KG1 (cell line): ENCODE measurements at regions not wholly inside any gene's neighbourhood (a gene's known extent, or its start where the extent isn't known, plus 50 kb on each side); places are given as distances from the start of the nearest gene placed in this dataset.

Experiments
- DNase-seq: peaks from one replicate; lab custom pipeline; 2025; lab: John Stamatoyannopoulos, UW

- DNase-seq: no peak
Measured at GRCh38 chrX:9087271-9088040, 53.5 kb upstream of the FAM9B start.

- DNase-seq: no peak
Measured at GRCh38 chrX:9088896-9089295, 55.0 kb upstream of the FAM9B start.

GRCh38 chrX:9090766-9091165 lies 56.8 kb upstream of the FAM9B start:
- DNase-seq: no peak

DNA sequence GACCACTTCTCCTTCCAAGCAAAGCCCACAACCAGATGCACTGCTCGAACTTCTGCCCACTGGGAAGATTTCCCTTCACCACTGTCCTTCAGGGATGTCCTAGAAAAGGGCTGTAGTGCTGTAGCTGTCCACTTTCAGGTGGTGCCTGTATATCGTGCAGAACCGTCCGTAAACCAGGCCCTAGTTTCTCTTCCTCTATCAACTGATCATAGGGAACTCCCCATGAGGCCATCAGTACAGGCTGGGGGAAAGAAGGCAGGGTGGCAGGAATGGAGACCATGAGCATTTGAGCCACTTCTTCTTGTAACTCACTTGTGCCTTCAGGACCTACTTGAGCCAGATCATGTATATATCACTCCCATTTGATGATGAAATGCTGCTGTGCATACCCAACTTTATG lies 57.3 kb upstream of the FAM9B start:
- DNase-seq: no peak

DNA sequence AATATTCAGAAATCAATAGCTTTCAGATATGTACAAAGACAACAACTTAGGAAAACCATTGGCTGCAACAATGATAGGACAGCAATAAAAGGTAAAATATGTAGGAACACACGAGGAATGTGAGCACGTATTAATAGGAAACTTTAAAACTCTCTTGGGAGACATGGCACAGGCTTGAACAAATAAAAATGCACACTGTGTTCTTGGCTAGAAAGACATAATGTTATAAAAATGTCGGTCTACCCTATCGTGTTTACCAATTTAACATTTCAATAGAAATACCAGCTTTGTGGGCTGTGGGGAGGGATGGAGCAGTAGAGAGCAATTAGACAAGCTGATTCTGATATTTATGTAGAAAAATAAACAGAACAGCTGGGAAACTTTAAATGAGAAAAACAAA lies 69.0 kb upstream of the FAM9B start:
- DNase-seq: no peak

GRCh38 chrX:9108054-9108453 lies 74.1 kb upstream of the FAM9B start:
- DNase-seq: no peak

GRCh38 chrX:9110808-9111207 lies 76.9 kb upstream of the FAM9B start:
- no peak for DNase-seq

DNA sequence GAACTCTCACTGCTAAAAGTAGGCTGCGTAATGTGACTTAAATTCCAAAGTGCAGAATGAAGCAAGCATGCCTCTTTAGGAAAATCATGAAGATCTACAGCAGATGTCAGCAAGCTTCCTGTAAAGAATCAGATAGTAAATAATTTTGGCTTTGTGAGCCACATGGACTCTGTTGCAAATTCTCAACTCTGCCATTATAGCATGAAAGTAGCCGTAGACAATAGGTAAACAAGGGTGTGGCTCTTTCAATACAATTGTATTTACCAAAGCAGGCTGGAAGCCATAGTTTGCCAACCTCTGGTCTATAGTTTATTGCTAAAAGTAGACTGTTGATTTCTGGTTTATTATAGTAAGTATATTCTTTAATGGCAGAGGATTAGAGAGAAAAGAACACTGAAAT lies 80.3 kb upstream of the FAM9B start:
- DNase-seq: no peak

- no peak for DNase-seq
Measured at GRCh38 chrX:9117851-9118250, 83.9 kb upstream of the FAM9B start.

- DNase-seq: no peak
Measured at GRCh38 chrX:9122519-9123245, 88.8 kb upstream of the FAM9B start.

- DNase-seq: no peak
Measured at GRCh38 chrX:9127986-9128385, 94.1 kb upstream of the FAM9B start.

DNA sequence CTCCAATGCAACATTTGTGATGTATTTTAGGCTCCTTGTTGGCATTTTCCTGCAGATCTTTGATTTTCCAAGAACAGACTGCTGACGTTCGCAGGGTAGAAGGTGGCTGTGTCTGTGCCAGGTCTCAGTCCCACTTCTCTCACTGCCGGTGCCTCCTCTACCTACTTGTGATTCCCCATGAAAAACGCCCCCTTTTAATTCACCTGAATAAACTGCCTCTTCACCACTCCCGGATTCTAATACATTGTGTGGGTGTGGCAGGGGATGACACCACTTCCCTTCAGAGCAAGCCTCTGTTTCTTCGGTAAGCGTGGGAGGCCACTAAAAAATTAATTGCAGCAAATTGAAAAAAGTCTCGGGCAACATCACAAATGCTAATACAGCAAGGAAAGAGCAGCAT lies 96.1 kb upstream of the FAM9B start:
- no peak for DNase-seq

DNA sequence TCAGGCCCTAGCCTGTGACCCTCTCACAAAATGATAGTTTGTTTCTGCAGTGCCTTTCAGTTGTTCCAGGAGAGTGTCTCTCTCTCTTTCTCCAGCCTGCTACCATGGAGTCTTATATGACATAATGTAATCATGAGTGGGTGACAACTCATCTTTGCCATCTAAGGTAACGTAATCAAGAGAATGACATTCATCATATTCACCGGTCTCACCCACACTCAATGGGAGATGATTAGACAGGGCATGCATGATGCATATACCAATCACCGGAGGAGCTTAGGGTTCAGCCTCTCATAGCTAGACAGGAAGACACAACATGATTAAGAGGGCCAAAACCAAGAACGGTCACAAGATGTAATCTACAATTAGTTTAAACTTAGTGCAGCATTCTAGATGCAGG lies 97.1 kb upstream of the FAM9B start:
- DNase-seq: no peak

GRCh38 chrX:9132036-9132638 lies 98.2 kb upstream of the FAM9B start:
- DNase-seq: no peak

DNA sequence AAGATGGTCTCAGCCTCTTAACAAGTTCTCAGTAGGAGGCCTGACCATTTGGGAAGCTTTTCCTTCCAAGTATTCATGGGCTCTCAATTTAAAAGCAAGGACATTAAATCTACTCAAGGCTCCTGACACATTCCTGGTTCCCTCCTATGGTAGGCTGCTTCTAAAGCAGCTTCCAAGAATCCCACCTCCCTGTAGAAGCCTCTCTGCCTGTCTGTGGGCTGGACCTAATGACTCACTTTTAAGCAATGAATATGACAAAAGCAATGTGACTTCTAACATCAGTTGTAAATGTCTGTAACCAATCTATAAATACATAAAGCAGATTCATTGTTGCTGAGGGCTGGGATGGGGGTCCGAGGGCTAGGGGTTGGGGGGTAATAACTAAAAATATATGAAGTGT lies 99.5 kb upstream of the FAM9B start:
- DNase-seq: no peak

DNA sequence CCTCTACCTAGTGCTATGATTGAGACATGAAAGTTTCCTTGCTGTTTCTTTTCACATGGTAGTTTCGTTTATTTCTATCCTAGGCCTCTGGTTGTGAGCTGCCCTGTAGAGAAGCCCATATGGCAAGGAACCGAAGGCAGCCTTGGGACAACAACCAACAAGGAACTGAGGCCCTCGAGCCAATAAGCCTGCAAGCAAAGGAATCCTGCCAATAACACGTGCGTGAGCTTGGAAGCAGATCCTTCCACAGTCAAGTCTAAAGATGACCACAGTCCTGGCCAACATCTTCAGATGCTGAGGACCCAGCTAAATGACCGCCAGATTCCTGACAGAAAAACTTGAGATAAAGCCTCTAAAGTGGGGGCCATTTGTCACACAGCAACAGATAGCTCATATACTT lies 100.4 kb upstream of the FAM9B start:
- no peak for DNase-seq

DNA sequence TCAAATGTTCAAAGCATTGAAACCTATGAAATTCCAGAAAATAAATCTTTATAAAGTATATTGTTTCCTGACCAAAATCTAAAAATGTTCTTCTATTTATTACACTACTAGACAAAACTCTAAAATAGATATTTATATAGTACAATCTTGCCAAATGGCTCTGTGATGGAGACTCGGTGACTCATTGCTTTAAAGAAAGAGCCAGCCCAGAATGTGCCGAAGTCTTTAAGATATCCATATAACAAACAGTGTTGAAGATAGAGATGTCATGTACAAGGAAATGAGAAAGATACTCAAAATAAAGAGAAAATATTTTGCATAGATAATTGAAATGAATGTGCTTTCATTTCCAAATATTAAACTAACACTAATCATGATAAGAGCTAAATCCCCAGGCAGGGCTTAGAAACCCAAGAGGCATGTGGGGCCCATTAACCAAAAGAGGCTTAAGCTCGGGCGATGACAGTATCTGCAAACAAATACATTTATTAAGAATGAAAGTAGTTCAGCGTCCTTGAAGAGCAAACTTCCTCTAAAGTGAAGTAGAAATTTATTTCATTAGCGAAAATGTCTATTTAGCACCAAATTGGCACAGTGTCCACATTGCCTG lies 102.1 kb upstream of the FAM9B start:
- DNase-seq: no peak

GRCh38 chrX:9137152-9137551 lies 103.2 kb upstream of the FAM9B start:
- DNase-seq: no peak

GRCh38 chrX:9141496-9141895 lies 107.6 kb upstream of the FAM9B start:
- no peak for DNase-seq

- no peak for DNase-seq
Measured at GRCh38 chrX:9144701-9145241, 110.8 kb upstream of the FAM9B start.

DNA sequence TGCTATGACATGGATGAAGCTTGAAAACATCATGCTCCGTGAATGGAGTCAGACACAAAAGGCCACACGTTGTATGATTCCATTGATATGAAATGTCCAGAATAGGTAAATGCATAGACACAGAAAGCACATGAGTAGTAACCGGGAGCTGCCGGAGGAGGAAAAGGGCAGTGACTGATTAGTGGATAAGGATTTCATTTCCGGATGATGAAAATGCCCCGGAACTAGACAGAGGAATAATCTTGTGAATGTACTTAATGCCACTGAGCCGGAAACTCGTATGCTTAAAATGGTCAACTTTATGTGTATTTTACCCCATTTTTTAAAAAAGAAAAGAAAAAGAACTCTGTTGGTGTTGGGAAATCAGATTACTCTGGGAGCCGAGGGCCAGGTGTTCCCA lies 112.7 kb upstream of the FAM9B start:
- DNase-seq: no peak

- no peak for DNase-seq
Measured at GRCh38 chrX:9147086-9147485, 113.2 kb upstream of the FAM9B start.

DNA sequence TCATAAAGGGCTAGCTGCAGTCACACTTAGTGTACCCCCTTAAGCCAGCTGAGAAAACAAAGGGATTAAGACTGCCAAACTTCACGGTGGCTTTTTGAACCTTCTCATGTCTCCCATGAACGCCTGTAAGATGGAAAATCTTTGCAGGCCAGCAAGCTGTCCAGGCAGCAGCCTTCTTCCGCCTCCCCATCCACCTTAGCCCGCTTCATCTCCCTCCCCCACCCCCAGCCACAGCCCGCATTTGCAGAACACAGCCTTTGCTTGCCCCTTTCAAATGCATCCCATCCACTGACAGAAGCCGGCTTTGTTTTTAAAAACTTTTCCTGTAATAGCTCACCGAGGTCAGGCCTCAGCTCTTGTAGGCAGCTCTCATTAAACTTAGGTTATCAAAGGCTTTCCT lies 113.8 kb upstream of the FAM9B start:
- no peak for DNase-seq
